ENCODE measurements at regions not wholly inside any gene's neighbourhood (a gene's known extent, or its start where the extent isn't known, plus 50 kb on each side); places are given as distances from the start of the nearest gene placed in this dataset.

GRCh38 chr5:133707629-133708028, 95.3 kb upstream of the FSTL4 start:
- no peaks in the 10 kb centered on the region for H3K79me2 ChIP-seq (ENCODE audit: control insufficient read depth in 1 of 2, insufficient read depth in 2 of 2, low read length in 2 of 2)
- H2AFZ ChIP-seq (ENCODE audit: low read length) = no peak overlapping the region
- CTCF ChIA-PET (ENCODE audit: partially characterized antibody) = interaction anchor here (1.1 to 1.3 kb wide), 2 partner anchors 39 to 97 kb away, joined by 3 to 4 read pairs; no protein-coding TSS in a partner anchor
- H4K91ac ChIP-seq (replicated peaks; ENCODE audit: insufficient read length, low read length) = no peak overlapping the region
- no peak overlapping the region for H3K27ac ChIP-seq (ENCODE audit: low read depth, low read length)
- H4K5ac ChIP-seq (ENCODE audit: insufficient read length, low read depth, low read length) = no peak overlapping the region
- TF ChIP-seq TAF1 (IDR thresholded peaks at IDR 0.05; ENCODE audit: low read depth, low read length) = no peak
- TF ChIP-seq KDM1A (IDR thresholded peaks at IDR 0.05; ENCODE audit: borderline replicate concordance, low read length) = no peak
- TF ChIP-seq ASH2L (IDR thresholded peaks at IDR 0.05; ENCODE audit: low read length) = no peak
- no peak for TF ChIP-seq RXRA (IDR thresholded peaks at IDR 0.05; ENCODE audit: insufficient read depth, low read depth, low read length)
- TF ChIP-seq SIN3A (conservative IDR thresholded peaks at IDR 0.05 in 1 of 2, IDR thresholded peaks at IDR 0.05 in 1 of 2; ENCODE audit: low read depth in 1 of 2, low read length in 2 of 2) = no peak
- TF ChIP-seq HDAC6 (IDR thresholded peaks at IDR 0.05; ENCODE audit: low read depth, low read length) = no peak
- no peak for TF ChIP-seq CBX8 (IDR thresholded peaks at IDR 0.05; ENCODE audit: borderline replicate concordance, low read depth, low read length)
- TF ChIP-seq CEBPB (IDR thresholded peaks at IDR 0.05; ENCODE audit: low read depth, low read length) = no peak
- TF ChIP-seq TCF12 (IDR thresholded peaks at IDR 0.05; ENCODE audit: low read depth, low read length) = no peak
- no peak overlapping the region for H3K18ac ChIP-seq (ENCODE audit: extremely low read depth, low read length)
- H3K36me3 ChIP-seq (ENCODE audit: control insufficient read depth in 2 of 4, insufficient read depth in 4 of 4, low read length in 3 of 4) = no peaks in the 10 kb centered on the region
- no peak overlapping the region for H2BK20ac ChIP-seq (ENCODE audit: low read length)
- H3K14ac ChIP-seq (ENCODE audit: insufficient read length) = no peak overlapping the region
- no peak overlapping the region for H2BK15ac ChIP-seq (ENCODE audit: low read length)
- H2BK120ac ChIP-seq (replicated peaks; ENCODE audit: low read depth, low read length) = no peak overlapping the region
- no peak overlapping the region for H2BK12ac ChIP-seq (ENCODE audit: low read depth, low read length)
- POLR2A ChIA-PET (ENCODE audit: partially characterized antibody) = no interaction called here
- H3K56ac ChIP-seq (replicated peaks; ENCODE audit: insufficient read length, low read depth, low read length) = no peak overlapping the region
- H4K8ac ChIP-seq (ENCODE audit: extremely low read depth, insufficient read depth, low read length) = no peak overlapping the region
- H3K79me1 ChIP-seq (ENCODE audit: low read depth, low read length) = no peaks in the 10 kb centered on the region
- no peaks in the 10 kb centered on the region for H3K27me3 ChIP-seq (replicated peaks in 1 of 4; ENCODE audit: control insufficient read depth in 3 of 4, extremely low read depth in 1 of 4, insufficient read depth in 3 of 4, low read length in 3 of 4)
- no peaks in the 10 kb centered on the region for H3K4me1 ChIP-seq (replicated peaks in 1 of 4; ENCODE audit: control insufficient read depth in 3 of 4, insufficient read depth in 4 of 4, low read length in 3 of 4)
- no peak for FAIRE-seq
- no peak overlapping the region for H3K4me2 ChIP-seq (ENCODE audit: insufficient read depth in 1 of 2, low read depth in 2 of 2, low read length in 2 of 2)
- no peak overlapping the region for H3K4me3 ChIP-seq (ENCODE audit: extremely low read depth in 1 of 4, insufficient read depth in 2 of 4, low read depth in 3 of 4, low read length in 4 of 4)
- 82% methylated on average over 2 of the region's 2 CpGs; no CpG with 5 or more reads in 1 of the 2 experiments for WGBS, 2 experiments (ENCODE audit: extremely low coverage in 1 of 2, insufficient coverage in 1 of 2, insufficient read length in 1 of 2, insufficient replicate concordance in 2 of 2, low coverage in 1 of 2, low lambda C conversion rate in 2 of 2, missing lambda C conversion rate in 1 of 2)
- H3K9me3 ChIP-seq (ENCODE audit: insufficient read depth in 2 of 2, low read depth in 1 of 2, low read length in 1 of 2) = no peaks in the 10 kb centered on the region
- no peak overlapping the region for H3K4ac ChIP-seq (replicated peaks; ENCODE audit: insufficient read length, low read depth, low read length)
- no peaks in the 10 kb centered on the region for H4K20me1 ChIP-seq (replicated peaks in 1 of 2; ENCODE audit: control insufficient read depth in 1 of 2, insufficient read depth in 2 of 2, low read length in 2 of 2)
- H2BK5ac ChIP-seq (ENCODE audit: low read depth, low read length) = no peak overlapping the region
- no peak overlapping the region for H3K9ac ChIP-seq (replicated peaks in 1 of 4; ENCODE audit: extremely low read depth in 1 of 4, low read depth in 3 of 4, low read length in 3 of 4)
- no peaks in the 10 kb centered on the region for H3K23me2 ChIP-seq (ENCODE audit: low read depth, low read length)
- no peak overlapping the region for H2AK5ac ChIP-seq (ENCODE audit: low read depth, low read length)
- no peak for DNase-seq (ENCODE audit: low read depth in 1 of 2, low spot score in 2 of 2)
- no peak overlapping the region for H3K23ac ChIP-seq (ENCODE audit: insufficient read length)
